ENCODE measurements at regions not wholly inside any gene's neighbourhood (a gene's known extent, or its start where the extent isn't known, plus 50 kb on each side); places are given as distances from the start of the nearest gene placed in this dataset.

- ATAC-seq, result no peak
- 57% methylated on average over 3 of the region's 3 CpGs for WGBS (ENCODE audit: insufficient coverage, low coverage, low lambda C conversion rate, missing lambda C conversion rate)
Observed at GRCh38 chr4:124025000-124025399, 628.4 kb downstream of the SPRY1 start.

GRCh38 chr4:124025428-124025827 lies 628.8 kb downstream of the SPRY1 start:
- ATAC-seq (no peak), DNase-seq (no peak)
- Histone ChIP-seq H3K9me3 (no peaks in the 10 kb centered on the region), H3K4me1 (no peaks in the 10 kb centered on the region), H3K27ac (no peak overlapping the region), H3K36me3 (no peaks in the 10 kb centered on the region), H3K4me3 (no peak overlapping the region), H3K27me3 (no peaks in the 10 kb centered on the region)
- WGBS (ENCODE audit: insufficient coverage, low coverage, low lambda C conversion rate, missing lambda C conversion rate), result 53% methylated on average over 8 of the region's 9 CpGs
- intact Hi-C loops (cut with DNase I), result no loop called here
- TF ChIP-seq CTCF (IDR thresholded peaks at IDR 0.05), result no peak
- no peak for TF ChIP-seq POLR2A (IDR thresholded peaks at IDR 0.05)

More at GRCh38 chr4:124025000-124025399, 628.4 kb downstream of the SPRY1 start:
- Histone ChIP-seq H3K27me3 (no peaks in the 10 kb centered on the region), H3K27ac (no peak overlapping the region), H3K36me3 (no peaks in the 10 kb centered on the region), H3K4me1 (no peaks in the 10 kb centered on the region), H3K9me3 (no peaks in the 10 kb centered on the region), H3K4me3 (no peak overlapping the region)
- no peak for DNase-seq
- intact Hi-C loops (cut with DNase I), result no loop called here
- TF ChIP-seq POLR2A (IDR thresholded peaks at IDR 0.05) (no peak), CTCF (IDR thresholded peaks at IDR 0.05) (no peak)

GRCh38 chr4:124028182-124028581 lies 631.6 kb downstream of the SPRY1 start:
- no peak overlapping the region for H3K4me3 ChIP-seq
- no peaks in the 10 kb centered on the region for H3K27me3 ChIP-seq
- H3K9me3 ChIP-seq, result no peaks in the 10 kb centered on the region
- DNase-seq, result no peak
- no peak overlapping the region for H3K27ac ChIP-seq
- no peak for TF ChIP-seq POLR2A (IDR thresholded peaks at IDR 0.05)
- no peak for TF ChIP-seq CTCF (IDR thresholded peaks at IDR 0.05)
- H3K4me1 ChIP-seq, result no peaks in the 10 kb centered on the region
- ATAC-seq, result no peak
- WGBS (ENCODE audit: insufficient coverage, low coverage, low lambda C conversion rate, missing lambda C conversion rate), result 57% methylated on average over 4 of the region's 4 CpGs
- intact Hi-C loops (cut with DNase I), result no loop called here
- H3K36me3 ChIP-seq, result no peaks in the 10 kb centered on the region

- intact Hi-C loops (cut with DNase I), result no loop called here
- WGBS (ENCODE audit: insufficient coverage, low coverage, low lambda C conversion rate, missing lambda C conversion rate), result 60% methylated on average over 2 of the region's 2 CpGs
- no peak for ATAC-seq
- H3K4me3 ChIP-seq, result no peak overlapping the region
- H3K9me3 ChIP-seq, result no peaks in the 10 kb centered on the region
- DNase-seq, result no peak
- H3K36me3 ChIP-seq, result no peaks in the 10 kb centered on the region
- TF ChIP-seq POLR2A (IDR thresholded peaks at IDR 0.05) (no peak), CTCF (IDR thresholded peaks at IDR 0.05) (no peak)
- H3K27ac ChIP-seq, result no peak overlapping the region
- no peaks in the 10 kb centered on the region for H3K27me3 ChIP-seq
- no peaks in the 10 kb centered on the region for H3K4me1 ChIP-seq
Observed at GRCh38 chr4:124030147-124030546, 633.6 kb downstream of the SPRY1 start.

- Histone ChIP-seq H3K4me1 (no peaks in the 10 kb centered on the region), H3K36me3 (no peaks in the 10 kb centered on the region), H3K27me3 (no peaks in the 10 kb centered on the region), H3K9me3 (no peaks in the 10 kb centered on the region), H3K4me3 (no peak overlapping the region), H3K27ac (no peak overlapping the region)
- ATAC-seq, result no peak
- no peak for DNase-seq
- TF ChIP-seq POLR2A (IDR thresholded peaks at IDR 0.05), result no peak
- TF ChIP-seq CTCF (IDR thresholded peaks at IDR 0.05), result no peak
- intact Hi-C loops (cut with DNase I), result no loop called here
- 36% methylated on average over 1 of the region's 1 CpG for WGBS (ENCODE audit: insufficient coverage, low coverage, low lambda C conversion rate, missing lambda C conversion rate)
Observed at GRCh38 chr4:124032035-124032434, 635.4 kb downstream of the SPRY1 start.
